BE2C (cell line): ENCODE measurements at regions not wholly inside any gene's neighbourhood (a gene's known extent, or its start where the extent isn't known, plus 50 kb on each side); places are given as distances from the start of the nearest gene placed in this dataset.
A peak's percentile ranks its signal among the peaks of the same experiment; 100 is the strongest.
"Not testable (repeated sequence)": the region's sequence is repeated elsewhere in the genome, so short reads cannot be mapped to it uniquely, and the experiment has no call there.

Source experiments
- DNase-seq: peaks from one replicate; pipeline ENCODE4 v3.0.0-alpha.2; 2020
- H3K27me3 ChIP-seq: fragments of 250-450 bp; sonication (Bioruptor Pico); 2 replicates; pipeline ENCODE4 v1.5.1; 2020; ENCODE audit warnings: mild to moderate bottlenecking
- H3K36me3 ChIP-seq: fragments of 250-450 bp; sonication (Bioruptor Pico); 2 replicates; pipeline ENCODE4 v1.5.1; 2020; ENCODE audit warnings: mild to moderate bottlenecking
- H3K4me1 ChIP-seq: fragments of 250-450 bp; sonication (Bioruptor Pico); 2 replicates; pipeline ENCODE4 v1.5.1; 2020
- H3K4me3 ChIP-seq: 2 replicates; pipeline ENCODE4 v1.5.1; 2011; ENCODE audit warnings: low read depth, low read length
- H3K9me3 ChIP-seq: fragments of 250-450 bp; sonication (Bioruptor Pico); 2 replicates; pipeline ENCODE4 v1.5.1; 2020
- CTCF ChIP-seq: IDR thresholded peaks from 2 replicates; pipeline ENCODE4 v1.5.1; 2012; ENCODE audit warnings: mild to moderate bottlenecking, low read depth, low read length

- TF ChIP-seq CTCF = no peak
- Histone ChIP-seq H3K27me3 (no peaks in the 10 kb centered on the region), H3K4me1 (no peaks in the 10 kb centered on the region), H3K4me3 (no peak overlapping the region), H3K9me3 (no peaks in the 10 kb centered on the region), H3K36me3 (no peaks in the 10 kb centered on the region)
- no peak for DNase-seq
Measured at GRCh38 chr5:86257871-86258270, 359.9 kb upstream of the COX7C start.

- not testable (repeated sequence) for H3K36me3 ChIP-seq, H3K27me3 ChIP-seq, H3K4me3 ChIP-seq, DNase-seq, H3K4me1 ChIP-seq, H3K9me3 ChIP-seq
Measured at GRCh38 chr5:86284400-86285190, 333.1 kb upstream of the COX7C start.

GRCh38 chr5:86287437-86287836 lies 330.3 kb upstream of the COX7C start:
- not testable (repeated sequence) for H3K27me3 ChIP-seq, H3K9me3 ChIP-seq, DNase-seq, H3K4me1 ChIP-seq, H3K4me3 ChIP-seq, H3K36me3 ChIP-seq

GRCh38 chr5:86289786-86290185 lies 328.0 kb upstream of the COX7C start:
- not testable (repeated sequence) for DNase-seq, H3K36me3 ChIP-seq, H3K4me3 ChIP-seq, H3K9me3 ChIP-seq, H3K27me3 ChIP-seq, H3K4me1 ChIP-seq

GRCh38 chr5:86292811-86293210 lies 324.9 kb upstream of the COX7C start:
- H3K9me3 ChIP-seq, DNase-seq, H3K27me3 ChIP-seq, H3K4me3 ChIP-seq, H3K36me3 ChIP-seq, H3K4me1 ChIP-seq: not testable (repeated sequence)

GRCh38 chr5:86302643-86303042 lies 315.1 kb upstream of the COX7C start:
- not testable (repeated sequence) for H3K4me1 ChIP-seq, H3K27me3 ChIP-seq, H3K4me3 ChIP-seq, H3K9me3 ChIP-seq, H3K36me3 ChIP-seq, DNase-seq

- not testable (repeated sequence) for H3K4me3 ChIP-seq, H3K36me3 ChIP-seq, H3K9me3 ChIP-seq, H3K27me3 ChIP-seq, DNase-seq, H3K4me1 ChIP-seq
- TF ChIP-seq CTCF = peak; percentile 52
Measured at GRCh38 chr5:86305050-86305449, 312.7 kb upstream of the COX7C start.

- Histone ChIP-seq H3K36me3 (no peaks in the 10 kb centered on the region), H3K4me1 (no peaks in the 10 kb centered on the region), H3K9me3 (no peaks in the 10 kb centered on the region), H3K27me3 (no peaks in the 10 kb centered on the region; the same call in 1 of the 2 replicates), H3K4me3 (no peak overlapping the region)
- no peak for TF ChIP-seq CTCF
- no peak for DNase-seq
Measured at GRCh38 chr5:86314951-86315350, 302.8 kb upstream of the COX7C start.

- H3K27me3 ChIP-seq = no peaks in the 10 kb centered on the region; the same call in 1 of the 2 replicates
- no peaks in the 10 kb centered on the region for H3K9me3 ChIP-seq
- H3K4me1 ChIP-seq = no peaks in the 10 kb centered on the region
- no peak for DNase-seq
- no peak for TF ChIP-seq CTCF
- no peak overlapping the region for H3K4me3 ChIP-seq
- no peaks in the 10 kb centered on the region for H3K36me3 ChIP-seq
Measured at GRCh38 chr5:86320266-86320665, 297.5 kb upstream of the COX7C start.
